ENCODE measurements at regions not wholly inside any gene's neighbourhood (a gene's known extent, or its start where the extent isn't known, plus 50 kb on each side); places are given as distances from the start of the nearest gene placed in this dataset.

DNA sequence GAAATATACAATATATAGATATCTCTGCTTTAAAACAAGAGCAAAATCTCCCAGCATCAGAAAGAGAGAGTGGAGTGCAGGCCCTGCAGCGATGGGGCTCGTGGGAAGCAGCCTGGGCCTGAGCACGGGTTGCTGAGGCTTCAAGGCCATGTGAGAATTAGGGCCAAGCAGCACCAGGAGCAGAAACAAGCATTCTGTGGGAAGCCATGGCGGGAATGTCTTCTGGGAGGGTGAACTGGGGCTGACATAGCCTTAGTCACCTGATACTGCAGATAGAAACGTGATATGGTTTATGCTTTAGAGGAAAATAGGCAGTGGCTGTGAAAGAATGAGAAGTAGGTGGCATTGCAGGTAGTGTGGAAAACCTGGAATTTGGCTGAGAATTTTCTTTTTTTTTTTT is 472.3 kb downstream of the IRS2 start:
- TF ChIP-seq EZH2 (IDR thresholded peaks at IDR 0.05; ENCODE audit: low read length, unreplicated experiment) = no peak
- TF ChIP-seq, protein P1, sequence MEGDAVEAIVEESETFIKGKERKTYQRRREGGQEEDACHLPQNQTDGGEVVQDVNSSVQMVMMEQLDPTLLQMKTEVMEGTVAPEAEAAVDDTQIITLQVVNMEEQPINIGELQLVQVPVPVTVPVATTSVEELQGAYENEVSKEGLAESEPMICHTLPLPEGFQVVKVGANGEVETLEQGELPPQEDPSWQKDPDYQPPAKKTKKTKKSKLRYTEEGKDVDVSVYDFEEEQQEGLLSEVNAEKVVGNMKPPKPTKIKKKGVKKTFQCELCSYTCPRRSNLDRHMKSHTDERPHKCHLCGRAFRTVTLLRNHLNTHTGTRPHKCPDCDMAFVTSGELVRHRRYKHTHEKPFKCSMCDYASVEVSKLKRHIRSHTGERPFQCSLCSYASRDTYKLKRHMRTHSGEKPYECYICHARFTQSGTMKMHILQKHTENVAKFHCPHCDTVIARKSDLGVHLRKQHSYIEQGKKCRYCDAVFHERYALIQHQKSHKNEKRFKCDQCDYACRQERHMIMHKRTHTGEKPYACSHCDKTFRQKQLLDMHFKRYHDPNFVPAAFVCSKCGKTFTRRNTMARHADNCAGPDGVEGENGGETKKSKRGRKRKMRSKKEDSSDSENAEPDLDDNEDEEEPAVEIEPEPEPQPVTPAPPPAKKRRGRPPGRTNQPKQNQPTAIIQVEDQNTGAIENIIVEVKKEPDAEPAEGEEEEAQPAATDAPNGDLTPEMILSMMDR (conservative IDR thresholded peaks at IDR 0.05; ENCODE audit: low read depth, low read length) = no peak

All from PC-3 (cell line).